ENCODE measurements at regions not wholly inside any gene's neighbourhood (a gene's known extent, or its start where the extent isn't known, plus 50 kb on each side); places are given as distances from the start of the nearest gene placed in this dataset.

- TF ChIP-seq CTCF (optimal IDR thresholded peaks at IDR 0.05 in 1 of 3, IDR thresholded peaks at IDR 0.05 in 1 of 3, conservative IDR thresholded peaks at IDR 0.05 in 1 of 3; ENCODE audit: extremely low read depth in 1 of 3, insufficient read depth in 2 of 3, low read length in 3 of 3) (no peak), EZH2 (IDR thresholded peaks at IDR 0.05; ENCODE audit: low read length) (no peak)
Observed at GRCh38 chr11:98495016-98495415, 525.7 kb upstream of the CNTN5 start.
